LNCAP (cell line): ENCODE measurements at regions not wholly inside any gene's neighbourhood (a gene's known extent, or its start where the extent isn't known, plus 50 kb on each side); places are given as distances from the start of the nearest gene placed in this dataset.

Experiments
- CTCF ChIP-seq: fragments of 450-650 bp; IDR thresholded peaks from 2 replicates; pipeline ENCODE4 v1.5.1; 2017; ENCODE audit warnings: mild to moderate bottlenecking

- no peak for TF ChIP-seq CTCF
Observed at GRCh38 chr9:103802068-103802467, 292.0 kb upstream of the SMC2 start.

GRCh38 chr9:103803245-103803644 lies 290.9 kb upstream of the SMC2 start:
- no peak for TF ChIP-seq CTCF

DNA sequence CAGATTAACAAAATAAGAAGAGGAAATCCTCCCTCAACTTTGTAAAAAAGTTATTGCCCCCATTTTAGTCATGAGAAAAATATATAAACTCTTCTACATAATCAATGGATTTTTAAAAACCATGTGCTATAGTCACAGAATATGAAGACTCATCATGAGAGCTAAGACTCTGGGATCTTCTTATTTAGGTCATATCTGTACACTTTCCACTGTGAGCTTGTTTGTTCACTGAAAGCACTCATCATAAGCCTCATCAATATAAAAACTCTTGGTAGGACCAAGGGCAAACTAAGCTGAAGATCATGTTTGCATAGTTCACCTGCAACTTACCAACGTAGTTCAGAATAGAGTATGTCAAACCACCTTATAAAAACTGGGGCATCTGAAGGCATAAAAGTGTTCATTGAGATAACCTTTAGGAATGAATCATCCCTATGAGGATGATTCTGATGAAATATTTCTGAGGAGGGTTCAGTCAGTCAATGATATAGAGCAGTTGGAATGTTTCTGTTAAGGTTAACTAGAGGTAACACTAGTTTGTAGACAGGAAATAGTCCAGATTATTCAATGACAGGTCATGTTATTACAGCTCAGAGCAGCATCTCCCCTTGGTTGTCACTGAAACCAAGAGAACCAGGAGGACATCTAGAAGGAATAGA lies 289.9 kb upstream of the SMC2 start:
- no peak for TF ChIP-seq CTCF

DNA sequence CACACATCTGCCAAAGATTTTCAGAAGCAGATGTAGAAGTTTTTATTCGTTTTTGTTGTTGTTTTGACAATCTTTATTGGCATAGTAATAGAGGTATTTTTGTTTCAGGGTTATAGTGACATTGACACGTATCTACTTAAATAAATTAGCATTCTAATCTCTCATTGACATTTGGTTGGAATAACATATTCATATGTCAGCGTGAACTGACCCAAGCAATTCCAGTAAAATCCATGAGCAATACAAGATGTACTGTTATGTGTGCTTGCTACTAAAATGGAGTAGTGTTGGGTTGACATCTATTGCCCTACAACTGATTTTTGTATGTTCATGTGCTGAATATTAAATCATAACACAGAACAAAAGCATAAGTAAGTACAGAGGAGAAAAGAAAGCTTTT lies 284.4 kb upstream of the SMC2 start:
- TF ChIP-seq CTCF, result no peak

- TF ChIP-seq CTCF, result no peak
Observed at GRCh38 chr9:103811462-103811861, 282.6 kb upstream of the SMC2 start.

GRCh38 chr9:103816146-103816545 lies 278.0 kb upstream of the SMC2 start:
- no peak for TF ChIP-seq CTCF

- TF ChIP-seq CTCF, result no peak
Observed at GRCh38 chr9:103819936-103820335, 274.2 kb upstream of the SMC2 start.

- TF ChIP-seq CTCF, result no peak
Observed at GRCh38 chr9:103821115-103821514, 273.0 kb upstream of the SMC2 start.
